Suprapubic skin (tissue), 4 donors: ENCODE measurements at regions not wholly inside any gene's neighbourhood (a gene's known extent, or its start where the extent isn't known, plus 50 kb on each side); places are given as distances from the start of the nearest gene placed in this dataset.

Experiments used
- DNase-seq, 2 donors: peaks; one replicate each; pipeline ENCODE4 v3.0.0-alpha.2; 2019; ENCODE audit warnings: low spot score in 2 of 2
- H3K27ac ChIP-seq: fragments of 200-600 bp; sonication (generic); one replicate; pipeline ENCODE4 v1.5.1; 2019
- H3K27me3 ChIP-seq: fragments of 200-600 bp; sonication (generic); one replicate; pipeline ENCODE4 v1.5.1; 2019
- H3K36me3 ChIP-seq: fragments of 200-600 bp; sonication (generic); one replicate; pipeline ENCODE4 v1.5.1; 2019
- H3K4me1 ChIP-seq: fragments of 200-600 bp; sonication (generic); one replicate; pipeline ENCODE4 v1.5.1; 2019
- H3K4me3 ChIP-seq: fragments of 200-600 bp; sonication (generic); one replicate; pipeline ENCODE4 v1.5.1; 2019; ENCODE audit warnings: mild to moderate bottlenecking
- H3K9me3 ChIP-seq: fragments of 200-600 bp; sonication (generic); one replicate; pipeline ENCODE4 v1.5.1; 2019
- CTCF ChIP-seq, 2 donors: fragments of 200-600 bp in 1 of 2; fragments of 450-650 bp in 1 of 2; sonication (generic) in 1 of 2; IDR thresholded peaks; one replicate each; pipeline ENCODE4 v1.5.1; 2016 to 2019; ENCODE audit warnings: antibody characterized with exemption in 2 of 2, mild to moderate bottlenecking in 1 of 2, moderate library complexity in 1 of 2
- EP300 ChIP-seq: sonication (generic); formaldehyde crosslinking; IDR thresholded peaks from one replicate; pipeline ENCODE4 v1.6.1; 2017; ENCODE audit warnings: antibody characterized with exemption
- POLR2A ChIP-seq, 2 donors: fragments of 450-650 bp; IDR thresholded peaks; one replicate each; pipeline ENCODE4 v1.6.1; 2017; ENCODE audit warnings: antibody characterized with exemption in 2 of 2, mild to moderate bottlenecking in 2 of 2, moderate library complexity in 2 of 2
- POLR2AphosphoS5 ChIP-seq, 3 donors: sonication (generic); formaldehyde crosslinking; IDR thresholded peaks; one replicate each; pipeline ENCODE4 v1.6.1; 2017; ENCODE audit warnings: antibody characterized with exemption in 3 of 3
- WGBS: methylation state at CpG from one replicate; pipeline ENCODE4 v1.1.5; 2018; 5-methylcytosine and 5-hydroxymethylcytosine counted together

- peak overlapping the region; percentile 48 for H3K27ac ChIP-seq
- peaks cover 9% of the 10 kb centered on the region for H3K4me1 ChIP-seq
- no peak overlapping the region for H3K4me3 ChIP-seq
- peak in 1 of 2 donors; percentile 64 for DNase-seq
- TF ChIP-seq POLR2A (IDR thresholded peaks at IDR 0.05) (no peak), EP300 (no peak), POLR2AphosphoS5 (IDR thresholded peaks at IDR 0.05) (no peak), CTCF (IDR thresholded peaks at IDR 0.05) (no peak)
- H3K36me3 ChIP-seq: no peaks in the 10 kb centered on the region
- 56% methylated on average over 5 of the region's 5 CpGs for WGBS
- no peaks in the 10 kb centered on the region for H3K9me3 ChIP-seq
- H3K27me3 ChIP-seq: no peaks in the 10 kb centered on the region
These were observed 573.9 kb downstream of the GATA3 start for GRCh38 chr10:8628351-8628750.

- Histone ChIP-seq H3K4me3 (no peak overlapping the region), H3K36me3 (no peaks in the 10 kb centered on the region), H3K27me3 (no peaks in the 10 kb centered on the region), H3K27ac (no peak overlapping the region), H3K9me3 (no peaks in the 10 kb centered on the region), H3K4me1 (peaks cover 3% of the 10 kb centered on the region)
- no peak for TF ChIP-seq POLR2AphosphoS5 (IDR thresholded peaks at IDR 0.05)
- no peak for TF ChIP-seq EP300
- no peak for TF ChIP-seq POLR2A (IDR thresholded peaks at IDR 0.05)
- 45% methylated on average over 1 of the region's 1 CpG for WGBS
- no peak for DNase-seq
These were observed 579.4 kb downstream of the GATA3 start for GRCh38 chr10:8633909-8634308.

- no peaks in the 10 kb centered on the region for H3K36me3 ChIP-seq
- no peak overlapping the region for H3K27ac ChIP-seq
- WGBS: 85% methylated on average over 9 of the region's 9 CpGs
- TF ChIP-seq CTCF (IDR thresholded peaks at IDR 0.05): no peak
- TF ChIP-seq POLR2A (IDR thresholded peaks at IDR 0.05): no peak
- no peak for TF ChIP-seq POLR2AphosphoS5 (IDR thresholded peaks at IDR 0.05)
- no peak for TF ChIP-seq EP300
- peaks cover 10% of the 10 kb centered on the region for H3K4me1 ChIP-seq
- H3K9me3 ChIP-seq: no peaks in the 10 kb centered on the region
- no peak overlapping the region for H3K4me3 ChIP-seq
- no peak for DNase-seq
- H3K27me3 ChIP-seq: no peaks in the 10 kb centered on the region
These were observed 581.9 kb downstream of the GATA3 start for GRCh38 chr10:8636371-8636770.

GRCh38 chr10:8637640-8638039 lies 583.2 kb downstream of the GATA3 start:
- Histone ChIP-seq H3K4me1 (peaks cover 10% of the 10 kb centered on the region), H3K36me3 (no peaks in the 10 kb centered on the region), H3K27me3 (no peaks in the 10 kb centered on the region), H3K27ac (no peak overlapping the region), H3K9me3 (no peaks in the 10 kb centered on the region), H3K4me3 (no peak overlapping the region)
- 41% methylated on average over 4 of the region's 4 CpGs for WGBS
- TF ChIP-seq POLR2A (IDR thresholded peaks at IDR 0.05): no peak
- TF ChIP-seq POLR2AphosphoS5 (IDR thresholded peaks at IDR 0.05): no peak
- no peak for TF ChIP-seq CTCF (IDR thresholded peaks at IDR 0.05)
- TF ChIP-seq EP300: no peak
- DNase-seq: no peak

- Histone ChIP-seq H3K36me3 (no peaks in the 10 kb centered on the region), H3K4me1 (peaks cover 10% of the 10 kb centered on the region), H3K4me3 (no peak overlapping the region), H3K9me3 (no peaks in the 10 kb centered on the region), H3K27me3 (no peaks in the 10 kb centered on the region), H3K27ac (no peak overlapping the region)
- no peak for TF ChIP-seq EP300
- TF ChIP-seq POLR2A (IDR thresholded peaks at IDR 0.05): no peak
- TF ChIP-seq CTCF (IDR thresholded peaks at IDR 0.05): no peak
- no peak for TF ChIP-seq POLR2AphosphoS5 (IDR thresholded peaks at IDR 0.05)
- DNase-seq: no peak
- 75% methylated on average over 4 of the region's 4 CpGs for WGBS
These were observed 583.7 kb downstream of the GATA3 start for GRCh38 chr10:8638088-8638672.
